Gastroesophageal sphincter (tissue), 4 donors: ENCODE measurements at regions not wholly inside any gene's neighbourhood (a gene's known extent, or its start where the extent isn't known, plus 50 kb on each side); places are given as distances from the start of the nearest gene placed in this dataset.

ENCODE experiments used
- ATAC-seq: fragments of 150-250 bp; one replicate; pipeline ENCODE4 v1.9.1; 2016; ENCODE audit warnings: mild to moderate bottlenecking, moderate library complexity
- H3K27ac ChIP-seq, 4 donors: fragments of 200-600 bp; sonication (generic) in 3 of 4; 1 replicate in 3 of 4; 2 replicates in 1 of 4; pipeline ENCODE4 v1.5.1; 2016 to 2019
- H3K27me3 ChIP-seq: fragments of 200-600 bp; sonication (generic); one replicate; pipeline ENCODE4 v1.5.1; 2019
- H3K36me3 ChIP-seq, 2 donors: fragments of 200-600 bp; sonication (generic); one replicate each; pipeline ENCODE4 v1.5.1; 2019; ENCODE audit warnings: control low read depth in 1 of 2
- H3K4me1 ChIP-seq, 3 donors: fragments of 200-600 bp; sonication (generic); 1 replicate in 2 of 3; 2 replicates in 1 of 3; pipeline ENCODE4 v1.5.1; 2016 to 2019; ENCODE audit warnings: control low read depth in 2 of 3
- H3K4me3 ChIP-seq, 2 donors: fragments of 200-600 bp; sonication (generic); one replicate each; pipeline ENCODE4 v1.5.1; 2019; ENCODE audit warnings: mild to moderate bottlenecking in 1 of 2, moderate library complexity in 1 of 2
- H3K9me3 ChIP-seq, 3 donors: fragments of 200-600 bp; sonication (generic); one replicate each; pipeline ENCODE4 v1.5.1; 2017 to 2019; ENCODE audit warnings: control low read depth in 2 of 3
- CTCF ChIP-seq, 4 experiments: fragments of 200-600 bp in 2 of 4; fragments of 450-650 bp in 2 of 4; sonication (generic) in 1 of 4; IDR thresholded peaks; one replicate each; pipeline ENCODE4 v1.5.1; 2017 to 2019; ENCODE audit warnings: antibody characterized with exemption in 4 of 4, mild to moderate bottlenecking in 2 of 4, moderate library complexity in 2 of 4
- EP300 ChIP-seq: sonication (generic); formaldehyde crosslinking; IDR thresholded peaks from one replicate; pipeline ENCODE4 v1.6.1; 2017; ENCODE audit warnings: antibody characterized with exemption, mild to moderate bottlenecking
- POLR2A ChIP-seq, 2 donors: fragments of 450-650 bp; IDR thresholded peaks; one replicate each; pipeline ENCODE4 v1.6.1; 2017; ENCODE audit warnings: antibody characterized with exemption in 2 of 2, mild to moderate bottlenecking in 2 of 2, moderate library complexity in 1 of 2
- POLR2AphosphoS5 ChIP-seq: sonication (generic); formaldehyde crosslinking; IDR thresholded peaks from one replicate; pipeline ENCODE4 v1.6.1; 2017; ENCODE audit warnings: antibody characterized with exemption
- WGBS, 2 donors: methylation state at CpG; one replicate each; pipeline ENCODE4 v1.1.5; 2018; ENCODE audit warnings: low coverage in 1 of 2; 5-methylcytosine and 5-hydroxymethylcytosine counted together

DNA sequence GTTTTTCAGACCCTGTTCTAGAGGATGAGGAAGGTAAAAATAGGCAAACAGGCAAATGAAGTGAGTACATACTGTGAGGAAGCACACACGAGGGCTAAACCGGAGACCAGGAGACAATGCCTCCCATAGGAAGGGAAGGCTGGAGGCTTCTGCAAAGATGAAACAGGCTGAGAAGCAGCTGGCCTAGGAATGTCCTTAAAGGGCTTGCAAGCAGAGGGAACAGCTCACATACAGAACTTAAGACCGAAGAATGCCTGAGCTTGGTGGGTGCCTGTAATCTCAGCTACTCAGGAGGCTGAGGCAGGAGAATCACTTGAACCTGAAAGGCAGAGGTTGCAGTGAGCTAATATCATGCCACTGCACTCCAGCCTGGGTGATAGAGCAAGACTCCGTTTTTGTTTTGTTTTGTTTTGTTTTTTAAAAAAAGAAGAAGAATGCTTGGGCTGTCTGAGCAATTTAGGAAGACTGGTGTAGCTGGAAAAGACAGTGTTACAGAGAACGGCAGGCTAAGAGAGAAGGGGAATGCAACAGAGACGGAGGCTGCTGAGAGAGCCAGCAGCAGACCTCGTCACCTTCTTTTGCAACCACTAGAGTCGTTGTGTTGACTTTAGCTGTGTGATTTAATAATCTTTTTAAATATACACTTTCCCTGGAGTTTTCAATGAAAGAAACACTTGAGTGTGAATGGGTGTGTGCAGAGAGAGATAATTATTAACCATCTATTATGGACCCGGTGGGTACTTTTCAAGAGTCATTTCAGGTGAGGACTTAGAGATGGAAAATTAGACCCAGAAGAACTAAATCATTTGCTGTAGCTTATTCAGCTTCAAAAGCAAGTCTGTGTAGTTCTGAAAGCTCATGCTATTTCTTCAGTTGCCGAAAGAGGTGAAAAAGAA, 232.8 kb downstream of the GALR1 start:
- H3K4me3 ChIP-seq, result no peak overlapping the region
- H3K27me3 ChIP-seq, result no peaks in the 10 kb centered on the region
- 68 to 75% methylated on average over 6 to 10 of the region's 10 CpGs for WGBS, 2 donors
- no peak overlapping the region for H3K27ac ChIP-seq
- no peak for TF ChIP-seq POLR2A (IDR thresholded peaks at IDR 0.05)
- TF ChIP-seq POLR2AphosphoS5, result no peak
- no peak for TF ChIP-seq CTCF (IDR thresholded peaks at IDR 0.05)
- no peak for TF ChIP-seq EP300
- H3K4me1 ChIP-seq, result no peaks in the 10 kb centered on the region
- no peak for ATAC-seq
- H3K9me3 ChIP-seq, result peaks cover 0 to 13% (median 0%) of the 10 kb centered on the region in 3 donors
- no peaks in the 10 kb centered on the region for H3K36me3 ChIP-seq

- H3K4me3 ChIP-seq, result no peak overlapping the region
- no peak for ATAC-seq
- H3K9me3 ChIP-seq, result peaks cover 0 to 13% (median 0%) of the 10 kb centered on the region in 3 donors
- no peak for TF ChIP-seq POLR2AphosphoS5
- no peak for TF ChIP-seq POLR2A (IDR thresholded peaks at IDR 0.05)
- TF ChIP-seq EP300, result no peak
- no peak for TF ChIP-seq CTCF (IDR thresholded peaks at IDR 0.05)
- H3K4me1 ChIP-seq, result no peaks in the 10 kb centered on the region
- H3K27me3 ChIP-seq, result no peaks in the 10 kb centered on the region
- no peaks in the 10 kb centered on the region for H3K36me3 ChIP-seq
- H3K27ac ChIP-seq, result no peak overlapping the region
- 67 to 69% methylated on average over 2 to 3 of the region's 3 CpGs for WGBS, 2 donors
These were observed 237.3 kb downstream of the GALR1 start for GRCh38 chr18:77486985-77487384.

- peaks cover 4% of the 10 kb centered on the region for H3K27me3 ChIP-seq
- ATAC-seq, result no peak
- H3K36me3 ChIP-seq, result no peaks in the 10 kb centered on the region
- H3K27ac ChIP-seq, result no peak overlapping the region
- H3K9me3 ChIP-seq, result peaks cover 0 to 13% (median 0%) of the 10 kb centered on the region in 3 donors
- TF ChIP-seq CTCF (IDR thresholded peaks at IDR 0.05), result no peak
- TF ChIP-seq POLR2A (IDR thresholded peaks at IDR 0.05), result no peak
- no peak for TF ChIP-seq EP300
- no peak for TF ChIP-seq POLR2AphosphoS5
- H3K4me1 ChIP-seq, result no peaks in the 10 kb centered on the region
- 76% methylated on average over 6 to 7 of the region's 7 CpGs for WGBS, 2 donors
- H3K4me3 ChIP-seq, result no peak overlapping the region
These were observed 238.5 kb downstream of the GALR1 start for GRCh38 chr18:77487951-77488740.

- peaks cover 4% of the 10 kb centered on the region for H3K27me3 ChIP-seq
- H3K4me1 ChIP-seq, result no peaks in the 10 kb centered on the region
- H3K4me3 ChIP-seq, result no peak overlapping the region
- no peak overlapping the region for H3K27ac ChIP-seq
- ATAC-seq, result no peak
- H3K36me3 ChIP-seq, result no peaks in the 10 kb centered on the region
- no peak for TF ChIP-seq EP300
- TF ChIP-seq CTCF (IDR thresholded peaks at IDR 0.05), result no peak
- no peak for TF ChIP-seq POLR2A (IDR thresholded peaks at IDR 0.05)
- TF ChIP-seq POLR2AphosphoS5, result no peak
- no peaks in the 10 kb centered on the region for H3K9me3 ChIP-seq
- 47% methylated on average over 4 of the region's 5 CpGs; no CpG with 5 or more reads in 1 of the 2 donors for WGBS, 2 donors
These were observed 245.4 kb downstream of the GALR1 start for GRCh38 chr18:77495079-77495478.
